Breast epithelium (tissue), 4 donors: ENCODE measurements at regions not wholly inside any gene's neighbourhood (a gene's known extent, or its start where the extent isn't known, plus 50 kb on each side); places are given as distances from the start of the nearest gene placed in this dataset.

ENCODE experiments used
- DNase-seq, 2 donors: peaks; one replicate each; pipeline ENCODE4 v3.0.0-alpha.2; 2019; ENCODE audit warnings: low spot score in 2 of 2
- H3K27ac ChIP-seq, 2 donors: fragments of 200-600 bp; sonication (generic) in 1 of 2; one replicate each; pipeline ENCODE4 v1.5.1; 2016 to 2019; ENCODE audit warnings: mild to moderate bottlenecking in 1 of 2
- H3K27me3 ChIP-seq, 2 donors: fragments of 200-600 bp; sonication (generic) in 1 of 2; one replicate each; pipeline versions ENCODE4 v1.5.1 to v1.6.0; 2017 to 2019; ENCODE audit warnings: control low read depth in 1 of 2, mild to moderate bottlenecking in 1 of 2
- H3K36me3 ChIP-seq: fragments of 200-600 bp; one replicate; pipeline ENCODE4 v1.5.1; 2019
- H3K4me1 ChIP-seq, 2 donors: fragments of 200-600 bp; sonication (generic); one replicate each; pipeline ENCODE4 v1.5.1; 2016 to 2019; ENCODE audit warnings: control low read depth in 1 of 2
- H3K4me3 ChIP-seq, 3 donors: fragments of 200-600 bp; sonication (generic); 1 replicate in 2 of 3; 2 replicates in 1 of 3; pipeline ENCODE4 v1.5.1; 2016 to 2019; ENCODE audit warnings: mild to moderate bottlenecking in 3 of 3, moderate library complexity in 2 of 3
- H3K9me3 ChIP-seq, 2 donors: fragments of 200-600 bp; sonication (generic) in 1 of 2; one replicate each; pipeline ENCODE4 v1.5.1; 2016 to 2019; ENCODE audit warnings: control low read depth in 1 of 2
- POLR2A ChIP-seq: fragments of 450-650 bp; IDR thresholded peaks from one replicate; pipeline ENCODE4 v1.6.1; 2016; ENCODE audit warnings: antibody characterized with exemption, mild to moderate bottlenecking, moderate library complexity
- POLR2AphosphoS5 ChIP-seq, 3 donors: sonication (generic); formaldehyde crosslinking; IDR thresholded peaks; one replicate each; pipeline ENCODE4 v1.6.1; 2017; ENCODE audit warnings: antibody characterized with exemption in 3 of 3
- intact Hi-C: fragments of 100-400 bp; cut with DNase I; formaldehyde crosslinking; loops from one replicate; pipeline ENCODE4 v1.15.1; 2023; ENCODE audit warnings: low total_unique reads
- TF ChIP-seq, protein P1 (sequence below), 3 donors: fragments of 450-650 bp; IDR thresholded peaks; one replicate each; pipeline ENCODE4 v1.5.1; 2016 to 2017; ENCODE audit warnings: antibody characterized with exemption in 3 of 3, mild to moderate bottlenecking in 3 of 3, moderate library complexity in 3 of 3

GRCh38 chr2:57987835-57988573 is 58.6 kb upstream of the VRK2 start:
- no peak for DNase-seq
- intact Hi-C loops: no loop called here
- Histone ChIP-seq H3K36me3 (no peaks in the 10 kb centered on the region), H3K4me3 (no peak overlapping the region), H3K27me3 (no peaks in the 10 kb centered on the region), H3K27ac (no peak overlapping the region), H3K9me3 (no peaks in the 10 kb centered on the region), H3K4me1 (no peaks in the 10 kb centered on the region)
- no peak for TF ChIP-seq POLR2AphosphoS5 (IDR thresholded peaks at IDR 0.05)
- no peak for TF ChIP-seq POLR2A
- TF ChIP-seq, protein P1, sequence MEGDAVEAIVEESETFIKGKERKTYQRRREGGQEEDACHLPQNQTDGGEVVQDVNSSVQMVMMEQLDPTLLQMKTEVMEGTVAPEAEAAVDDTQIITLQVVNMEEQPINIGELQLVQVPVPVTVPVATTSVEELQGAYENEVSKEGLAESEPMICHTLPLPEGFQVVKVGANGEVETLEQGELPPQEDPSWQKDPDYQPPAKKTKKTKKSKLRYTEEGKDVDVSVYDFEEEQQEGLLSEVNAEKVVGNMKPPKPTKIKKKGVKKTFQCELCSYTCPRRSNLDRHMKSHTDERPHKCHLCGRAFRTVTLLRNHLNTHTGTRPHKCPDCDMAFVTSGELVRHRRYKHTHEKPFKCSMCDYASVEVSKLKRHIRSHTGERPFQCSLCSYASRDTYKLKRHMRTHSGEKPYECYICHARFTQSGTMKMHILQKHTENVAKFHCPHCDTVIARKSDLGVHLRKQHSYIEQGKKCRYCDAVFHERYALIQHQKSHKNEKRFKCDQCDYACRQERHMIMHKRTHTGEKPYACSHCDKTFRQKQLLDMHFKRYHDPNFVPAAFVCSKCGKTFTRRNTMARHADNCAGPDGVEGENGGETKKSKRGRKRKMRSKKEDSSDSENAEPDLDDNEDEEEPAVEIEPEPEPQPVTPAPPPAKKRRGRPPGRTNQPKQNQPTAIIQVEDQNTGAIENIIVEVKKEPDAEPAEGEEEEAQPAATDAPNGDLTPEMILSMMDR (IDR thresholded peaks at IDR 0.05): no peak

GRCh38 chr2:57990118-57990725 is 56.4 kb upstream of the VRK2 start:
- no peak overlapping the region for H3K27ac ChIP-seq
- no peak overlapping the region for H3K4me3 ChIP-seq
- intact Hi-C loops: no loop called here
- H3K4me1 ChIP-seq: no peaks in the 10 kb centered on the region
- no peaks in the 10 kb centered on the region for H3K36me3 ChIP-seq
- TF ChIP-seq POLR2A (no peak), POLR2AphosphoS5 (IDR thresholded peaks at IDR 0.05) (no peak)
- TF ChIP-seq, protein P1 (IDR thresholded peaks at IDR 0.05): no peak
- H3K9me3 ChIP-seq: no peaks in the 10 kb centered on the region
- no peaks in the 10 kb centered on the region for H3K27me3 ChIP-seq
- DNase-seq: no peak
